Fibroblast of the aortic adventitia (primary cell): ENCODE measurements at regions not wholly inside any gene's neighbourhood (a gene's known extent, or its start where the extent isn't known, plus 50 kb on each side); places are given as distances from the start of the nearest gene placed in this dataset.
A peak's percentile ranks its signal among the peaks of the same experiment; 100 is the strongest.

Experiments used
- DNase-seq: peaks from one replicate; pipeline ENCODE4 v3.0.0-alpha.2; 2010; ENCODE audit warnings: low read depth
- H3K4me3 ChIP-seq: 2 replicates; pipeline ENCODE4 v1.5.1; 2011; ENCODE audit warnings: low read depth, mild to moderate bottlenecking, control low read depth, low read length, moderate library complexity
- TF ChIP-seq, protein P1 (sequence below): IDR thresholded peaks from 2 replicates; pipeline ENCODE4 v1.5.1; 2011; ENCODE audit warnings: mild to moderate bottlenecking, low read length, control low read depth, inconsistent platforms; ENCODE audit not compliant: insufficient read depth

DNA sequence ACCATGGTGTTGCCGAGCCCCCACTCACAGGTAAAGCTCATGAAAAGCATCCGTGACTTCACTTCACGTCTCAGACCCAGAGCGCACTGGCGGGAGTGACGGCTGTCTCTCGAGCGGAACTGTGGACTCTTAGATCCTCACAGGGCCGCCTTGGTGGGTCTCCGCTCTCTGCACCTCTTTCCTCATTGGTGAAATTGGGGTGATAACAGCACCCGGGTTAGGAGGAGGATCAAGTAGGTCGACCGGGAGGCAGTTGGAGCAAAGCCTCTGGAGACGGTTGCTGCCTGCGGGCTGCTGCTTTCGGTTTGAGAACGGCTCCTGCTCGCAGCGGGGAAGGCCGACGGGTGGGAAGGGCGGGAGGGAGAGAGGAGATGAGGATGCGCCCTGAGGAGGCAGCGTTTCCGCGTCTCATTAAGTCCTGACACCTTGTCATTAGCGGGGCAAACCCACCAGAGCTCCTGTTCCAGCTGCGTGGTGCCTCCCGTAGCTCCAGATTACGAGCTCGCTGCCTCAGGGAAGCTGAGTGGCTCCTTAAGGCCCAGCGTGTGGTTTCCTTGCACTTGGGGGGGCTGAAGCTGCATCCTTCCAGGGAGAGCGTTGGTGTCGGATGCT lies 51.9 kb upstream of the CFAP46 start:
- peak; percentile 34 for DNase-seq
- TF ChIP-seq, protein P1, sequence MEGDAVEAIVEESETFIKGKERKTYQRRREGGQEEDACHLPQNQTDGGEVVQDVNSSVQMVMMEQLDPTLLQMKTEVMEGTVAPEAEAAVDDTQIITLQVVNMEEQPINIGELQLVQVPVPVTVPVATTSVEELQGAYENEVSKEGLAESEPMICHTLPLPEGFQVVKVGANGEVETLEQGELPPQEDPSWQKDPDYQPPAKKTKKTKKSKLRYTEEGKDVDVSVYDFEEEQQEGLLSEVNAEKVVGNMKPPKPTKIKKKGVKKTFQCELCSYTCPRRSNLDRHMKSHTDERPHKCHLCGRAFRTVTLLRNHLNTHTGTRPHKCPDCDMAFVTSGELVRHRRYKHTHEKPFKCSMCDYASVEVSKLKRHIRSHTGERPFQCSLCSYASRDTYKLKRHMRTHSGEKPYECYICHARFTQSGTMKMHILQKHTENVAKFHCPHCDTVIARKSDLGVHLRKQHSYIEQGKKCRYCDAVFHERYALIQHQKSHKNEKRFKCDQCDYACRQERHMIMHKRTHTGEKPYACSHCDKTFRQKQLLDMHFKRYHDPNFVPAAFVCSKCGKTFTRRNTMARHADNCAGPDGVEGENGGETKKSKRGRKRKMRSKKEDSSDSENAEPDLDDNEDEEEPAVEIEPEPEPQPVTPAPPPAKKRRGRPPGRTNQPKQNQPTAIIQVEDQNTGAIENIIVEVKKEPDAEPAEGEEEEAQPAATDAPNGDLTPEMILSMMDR, result no peak

DNA sequence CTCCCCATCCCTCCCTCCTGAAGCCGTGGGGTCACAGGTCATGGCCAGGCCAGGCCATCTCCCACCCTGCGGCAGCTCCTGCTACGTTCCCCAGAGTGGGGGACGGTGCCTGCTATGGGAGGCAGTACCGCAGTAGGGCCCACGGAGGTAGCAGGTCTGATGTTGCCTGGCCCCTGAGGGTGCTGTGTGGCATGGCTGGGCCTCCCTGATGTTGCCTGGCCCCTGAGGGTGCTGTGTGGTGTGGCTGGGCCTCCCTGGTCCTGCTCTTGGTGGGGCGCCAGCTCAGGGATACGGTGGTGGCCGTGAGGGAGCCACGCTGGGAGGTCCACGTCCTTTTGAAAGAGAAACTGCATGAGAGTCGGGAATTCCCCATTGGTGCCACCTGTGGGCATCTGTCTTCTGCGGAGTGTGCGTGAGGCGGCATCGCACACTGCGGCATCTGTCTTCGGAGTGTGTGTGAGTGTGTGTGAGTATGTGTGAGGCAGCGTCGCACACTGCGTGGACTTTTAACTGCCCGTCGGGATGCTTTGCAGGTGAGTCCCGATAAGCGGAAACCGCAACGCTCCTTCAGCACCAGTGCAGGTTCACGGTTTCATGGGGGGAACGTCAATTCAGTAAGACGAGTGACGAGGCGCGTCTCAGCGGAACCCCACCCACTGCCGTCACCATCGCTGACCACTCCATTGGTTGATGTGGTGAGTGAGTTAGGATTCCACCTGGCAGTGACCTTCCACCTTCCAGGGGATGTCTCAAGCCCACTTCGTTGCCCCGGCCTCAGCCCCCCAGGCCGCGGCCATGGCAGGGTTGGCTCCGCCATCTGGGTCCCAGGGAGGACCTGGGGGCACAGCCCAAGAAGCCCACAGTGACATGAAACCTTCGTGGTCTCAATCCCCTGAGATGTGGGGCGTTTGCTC lies 51.2 kb upstream of the CFAP46 start:
- TF ChIP-seq, protein P1, result no peak
- DNase-seq, result no peak
- no peak overlapping the region for H3K4me3 ChIP-seq

More for the DNA sequence above, 51.9 kb upstream of the CFAP46 start:
- peak overlapping the region; percentile 59 for H3K4me3 ChIP-seq

DNA sequence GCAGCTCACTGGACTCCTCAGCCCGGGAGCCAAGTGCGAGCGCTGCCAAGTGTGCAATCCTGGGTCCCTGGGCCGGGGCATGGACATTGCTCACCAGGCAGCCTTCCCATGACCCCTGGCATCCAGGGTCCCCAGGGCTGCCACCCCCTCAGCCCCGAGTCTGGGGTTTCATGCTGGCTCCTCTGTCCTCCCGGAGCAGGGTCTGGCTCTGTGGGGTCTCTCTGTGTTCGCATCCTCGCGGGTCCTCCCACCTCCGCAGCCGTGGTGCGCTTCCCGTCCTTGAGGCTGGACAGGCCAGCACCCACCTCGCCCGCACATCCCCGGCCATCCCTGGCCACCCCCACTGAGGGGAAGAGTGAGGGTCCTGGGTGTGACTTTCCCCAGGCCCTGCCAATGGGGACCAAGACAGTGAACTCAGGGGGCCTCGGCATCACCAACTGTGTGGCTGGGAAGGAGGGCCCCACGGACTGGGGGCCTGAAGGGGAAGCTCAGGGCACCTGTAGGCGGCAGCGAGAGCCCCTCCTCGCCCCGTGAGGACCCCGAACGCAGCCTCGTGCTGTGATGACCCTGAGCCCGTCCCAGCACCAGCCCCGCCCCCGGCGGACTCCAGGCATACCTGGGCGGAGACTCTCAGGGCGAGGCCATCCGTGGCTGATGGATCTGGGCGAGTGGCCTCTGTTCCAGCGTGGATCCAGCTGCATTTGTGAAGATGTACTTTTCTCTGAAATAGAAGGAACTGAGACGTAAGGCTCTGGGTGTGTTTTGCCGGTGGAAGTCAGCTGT lies 50.3 kb upstream of the CFAP46 start:
- TF ChIP-seq, protein P1, result no peak
- no peak overlapping the region for H3K4me3 ChIP-seq
- DNase-seq, result no peak
